ENCODE measurements at regions not wholly inside any gene's neighbourhood (a gene's known extent, or its start where the extent isn't known, plus 50 kb on each side); places are given as distances from the start of the nearest gene placed in this dataset.
"Not testable (repeated sequence)": the region's sequence is repeated elsewhere in the genome, so short reads cannot be mapped to it uniquely, and the experiment has no call there.

DNA sequence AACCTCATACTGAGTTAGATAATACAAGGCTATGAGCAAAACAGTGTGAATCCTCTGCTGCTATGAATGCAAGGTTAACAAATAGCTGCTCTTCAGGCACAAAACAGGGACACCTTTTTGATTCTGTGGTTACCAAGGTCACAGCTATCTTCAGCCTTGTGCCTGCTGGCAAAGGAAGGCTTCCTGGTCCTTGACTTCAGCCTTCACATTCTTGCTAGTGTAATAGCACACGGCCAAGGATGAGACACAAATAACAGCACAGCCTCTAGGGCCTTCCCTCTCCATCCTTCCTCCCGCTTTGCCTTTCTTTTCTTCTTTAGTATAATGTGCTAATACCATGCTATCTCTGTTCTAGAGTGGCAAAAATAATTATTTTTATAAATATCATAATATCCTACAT lies 130.6 kb upstream of the CAV2 start:
- Histone ChIP-seq H3K36me3 (no peaks in the 10 kb centered on the region), H3K4me1 (no peaks in the 10 kb centered on the region), H3K27me3 (no peaks in the 10 kb centered on the region), H3K9me3 (no peaks in the 10 kb centered on the region), H3K4me3 (no peak overlapping the region), H3K27ac (no peak overlapping the region)
- in situ Hi-C loops (cut with MboI; ENCODE audit: low sequenced_read_pairs in 4 of 4): no loop called here
- ATAC-seq (no peak), DNase-seq (no peak)
- no peak for TF ChIP-seq POLR2A (IDR thresholded peaks at IDR 0.05)
- TF ChIP-seq, protein P1, sequence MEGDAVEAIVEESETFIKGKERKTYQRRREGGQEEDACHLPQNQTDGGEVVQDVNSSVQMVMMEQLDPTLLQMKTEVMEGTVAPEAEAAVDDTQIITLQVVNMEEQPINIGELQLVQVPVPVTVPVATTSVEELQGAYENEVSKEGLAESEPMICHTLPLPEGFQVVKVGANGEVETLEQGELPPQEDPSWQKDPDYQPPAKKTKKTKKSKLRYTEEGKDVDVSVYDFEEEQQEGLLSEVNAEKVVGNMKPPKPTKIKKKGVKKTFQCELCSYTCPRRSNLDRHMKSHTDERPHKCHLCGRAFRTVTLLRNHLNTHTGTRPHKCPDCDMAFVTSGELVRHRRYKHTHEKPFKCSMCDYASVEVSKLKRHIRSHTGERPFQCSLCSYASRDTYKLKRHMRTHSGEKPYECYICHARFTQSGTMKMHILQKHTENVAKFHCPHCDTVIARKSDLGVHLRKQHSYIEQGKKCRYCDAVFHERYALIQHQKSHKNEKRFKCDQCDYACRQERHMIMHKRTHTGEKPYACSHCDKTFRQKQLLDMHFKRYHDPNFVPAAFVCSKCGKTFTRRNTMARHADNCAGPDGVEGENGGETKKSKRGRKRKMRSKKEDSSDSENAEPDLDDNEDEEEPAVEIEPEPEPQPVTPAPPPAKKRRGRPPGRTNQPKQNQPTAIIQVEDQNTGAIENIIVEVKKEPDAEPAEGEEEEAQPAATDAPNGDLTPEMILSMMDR (IDR thresholded peaks at IDR 0.05 in 4 of 5, conservative IDR thresholded peaks at IDR 0.05 in 1 of 5): no peak
- intact Hi-C loops (cut with DNase I; ENCODE audit: low total_unique reads): no loop called here

DNA sequence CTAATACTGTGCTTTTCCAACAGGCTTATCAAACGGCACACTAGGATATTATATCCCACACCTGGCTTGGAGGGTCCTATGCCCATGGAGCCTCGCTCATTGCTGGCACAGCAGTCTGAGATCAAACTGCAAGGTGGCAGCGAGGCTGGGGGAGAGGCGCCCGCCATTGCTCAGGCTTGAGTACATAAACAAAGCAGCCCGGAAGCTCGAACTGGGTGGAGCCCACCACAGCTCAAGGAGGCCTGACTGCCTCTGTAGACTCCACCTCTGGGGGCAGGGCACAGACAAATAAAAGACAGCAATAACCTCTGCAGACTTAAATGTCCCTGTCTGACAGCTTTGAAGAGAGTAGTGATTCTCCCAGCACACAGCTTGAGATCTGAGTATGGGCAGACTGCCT lies 128.0 kb upstream of the CAV2 start:
- H3K4me3 ChIP-seq; in situ Hi-C loops (cut with MboI; ENCODE audit: low sequenced_read_pairs in 4 of 4); H3K4me1 ChIP-seq; DNase-seq; H3K36me3 ChIP-seq; H3K27ac ChIP-seq; H3K27me3 ChIP-seq; intact Hi-C loops (cut with DNase I; ENCODE audit: low total_unique reads); ATAC-seq; H3K9me3 ChIP-seq: not testable (repeated sequence)

DNA sequence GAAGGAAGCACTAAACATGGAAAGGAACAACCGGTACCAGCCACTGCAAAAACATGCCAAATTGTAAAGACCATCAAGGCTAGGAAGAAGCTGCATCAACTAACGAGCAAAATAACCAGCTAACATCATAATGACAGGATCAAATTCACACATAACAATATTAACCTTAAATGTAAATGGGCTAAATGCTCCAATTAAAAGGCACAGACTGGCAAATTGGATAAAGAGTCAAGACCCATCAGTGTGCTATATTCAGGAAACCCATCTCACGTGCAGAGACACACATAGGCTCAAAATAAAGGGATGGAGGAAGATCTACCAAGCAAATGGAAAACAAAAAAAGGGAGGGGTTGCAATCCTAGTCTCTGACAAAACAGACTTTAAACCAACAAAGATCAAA lies 126.3 kb upstream of the CAV2 start:
- ATAC-seq; H3K27ac ChIP-seq; in situ Hi-C loops (cut with MboI; ENCODE audit: low sequenced_read_pairs in 4 of 4); H3K36me3 ChIP-seq; H3K4me3 ChIP-seq; H3K4me1 ChIP-seq; H3K9me3 ChIP-seq; DNase-seq; intact Hi-C loops (cut with DNase I; ENCODE audit: low total_unique reads); H3K27me3 ChIP-seq: not testable (repeated sequence)

DNA sequence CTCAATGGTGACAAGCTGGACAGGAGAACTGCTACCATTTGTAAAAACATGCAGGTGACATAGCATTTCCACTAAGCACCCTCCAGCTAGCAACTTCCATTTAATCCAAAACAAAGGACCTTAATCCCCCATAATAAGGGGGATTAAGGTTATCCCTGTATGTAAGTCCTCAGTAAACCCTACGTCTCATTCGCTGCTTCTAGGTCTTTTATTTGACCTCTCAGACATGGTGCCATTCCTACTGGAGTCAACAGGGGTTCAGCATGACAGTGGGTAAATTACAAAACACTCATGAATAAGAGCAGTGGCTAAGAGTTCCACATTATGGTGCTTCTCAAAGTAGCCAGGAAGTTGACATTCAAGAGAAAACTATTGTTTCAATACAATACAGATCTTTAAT lies 121.8 kb upstream of the CAV2 start:
- Histone ChIP-seq H3K27me3 (no peaks in the 10 kb centered on the region), H3K4me3 (no peak overlapping the region), H3K36me3 (no peaks in the 10 kb centered on the region), H3K9me3 (no peaks in the 10 kb centered on the region), H3K27ac (no peak overlapping the region), H3K4me1 (peaks cover 3 to 8% of the 10 kb centered on the region in 2 donors)
- intact Hi-C loops (cut with DNase I; ENCODE audit: low total_unique reads) (no loop called here), in situ Hi-C loops (cut with MboI; ENCODE audit: low sequenced_read_pairs in 4 of 4) (no loop called here)
- TF ChIP-seq, protein P1 (IDR thresholded peaks at IDR 0.05 in 4 of 5, conservative IDR thresholded peaks at IDR 0.05 in 1 of 5): no peak
- TF ChIP-seq POLR2A (IDR thresholded peaks at IDR 0.05): no peak
- ATAC-seq (no peak), DNase-seq (no peak)

DNA sequence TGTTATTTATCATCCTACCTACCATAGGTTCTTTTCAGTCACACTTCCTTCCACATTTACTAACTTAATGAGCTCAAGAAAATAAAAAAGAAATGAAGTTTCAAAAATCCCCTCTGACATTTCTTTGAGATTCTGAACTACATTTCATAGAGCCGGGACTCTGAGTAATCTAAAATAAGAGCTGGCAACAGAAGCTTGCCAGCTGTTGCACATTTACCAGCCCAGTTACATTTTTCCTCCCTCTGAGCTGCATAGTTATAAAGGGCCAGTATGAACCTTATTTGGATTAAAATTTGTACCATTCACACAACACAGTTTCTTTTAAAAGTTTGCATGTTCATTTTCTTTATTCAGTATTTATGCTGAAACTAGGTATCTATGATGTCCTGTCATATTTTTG lies 119.5 kb upstream of the CAV2 start:
- DNase-seq: no peak
- intact Hi-C loops (cut with DNase I; ENCODE audit: low total_unique reads): no loop called here
- TF ChIP-seq, protein P1 (IDR thresholded peaks at IDR 0.05 in 4 of 5, conservative IDR thresholded peaks at IDR 0.05 in 1 of 5): no peak
- TF ChIP-seq POLR2A (IDR thresholded peaks at IDR 0.05): no peak
- ATAC-seq: no peak
- in situ Hi-C loops (cut with MboI; ENCODE audit: low sequenced_read_pairs in 4 of 4): no loop called here
- Histone ChIP-seq H3K27me3 (no peaks in the 10 kb centered on the region), H3K9me3 (no peaks in the 10 kb centered on the region), H3K4me1 (peaks cover 3 to 8% of the 10 kb centered on the region in 2 donors), H3K36me3 (no peaks in the 10 kb centered on the region), H3K4me3 (no peak overlapping the region), H3K27ac (no peak overlapping the region)

DNA sequence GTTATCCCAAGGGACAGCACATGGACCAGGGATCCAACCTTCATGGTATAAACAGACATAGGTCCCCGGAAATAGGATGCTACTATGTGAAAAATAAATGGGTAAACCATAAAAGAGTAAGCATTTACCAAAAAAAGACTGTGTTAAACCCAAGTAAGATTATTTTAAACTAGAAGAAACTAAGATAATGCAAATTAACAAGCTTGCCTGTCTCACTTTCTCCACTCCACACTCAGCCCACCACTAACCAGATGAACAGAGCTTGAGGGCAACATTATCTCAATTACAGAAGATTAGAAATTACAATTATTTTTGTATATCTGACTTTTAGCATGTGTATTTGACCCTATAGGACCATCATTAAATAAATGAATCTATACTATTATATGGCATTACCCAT lies 117.2 kb upstream of the CAV2 start:
- TF ChIP-seq, protein P1 (IDR thresholded peaks at IDR 0.05 in 4 of 5, conservative IDR thresholded peaks at IDR 0.05 in 1 of 5): no peak
- no peak for TF ChIP-seq POLR2A (IDR thresholded peaks at IDR 0.05)
- Histone ChIP-seq H3K36me3 (no peaks in the 10 kb centered on the region), H3K4me1 (peaks cover 3 to 8% of the 10 kb centered on the region in 2 donors), H3K27me3 (no peaks in the 10 kb centered on the region), H3K9me3 (no peaks in the 10 kb centered on the region), H3K27ac (no peak overlapping the region), H3K4me3 (no peak overlapping the region)
- DNase-seq (no peak), ATAC-seq (no peak)
- in situ Hi-C loops (cut with MboI; ENCODE audit: low sequenced_read_pairs in 4 of 4): no loop called here
- intact Hi-C loops (cut with DNase I; ENCODE audit: low total_unique reads): no loop called here

Data from gastrocnemius medialis (tissue), 4 donors.